ENCODE measurements at regions not wholly inside any gene's neighbourhood (a gene's known extent, or its start where the extent isn't known, plus 50 kb on each side); places are given as distances from the start of the nearest gene placed in this dataset.

GRCh38 chr1:30539884-30540283, 183.5 kb downstream of the MATN1 start:
- H3K36me3 ChIP-seq (ENCODE audit: control insufficient read depth, insufficient read depth, low read length), result no peaks in the 10 kb centered on the region
- Mint-ChIP-seq H3K4me1 (ENCODE audit: low read depth, unreplicated experiment) (no peaks in the 10 kb centered on the region), H3K27ac (ENCODE audit: unreplicated experiment) (no peak overlapping the region), H3K36me3 (ENCODE audit: insufficient read depth, unreplicated experiment) (no peaks in the 10 kb centered on the region), H3K27me3 (ENCODE audit: insufficient read depth, unreplicated experiment) (peaks cover 2% of the 10 kb centered on the region), H3K4me3 (ENCODE audit: unreplicated experiment) (no peak overlapping the region), H3K9me3 (ENCODE audit: unreplicated experiment) (no peaks in the 10 kb centered on the region)
- no peak for DNase-seq
- intact Hi-C loops (cut with micrococcal nuclease; ENCODE audit: unreplicated experiment), result no loop called here
- no peaks in the 10 kb centered on the region for H3K4me1 ChIP-seq
- CTCF ChIA-PET, result no interaction called here
- no peak for TF ChIP-seq CTCF (IDR thresholded peaks at IDR 0.05; ENCODE audit: insufficient read depth in 1 of 2, low read depth in 1 of 2, low read length in 1 of 2, severe bottlenecking in 1 of 2, unreplicated experiment in 1 of 2)
- H3K4me3 ChIP-seq (ENCODE audit: low read depth, low read length), result no peak overlapping the region
- no peaks in the 10 kb centered on the region for H3K27me3 ChIP-seq (replicated peaks; ENCODE audit: control insufficient read depth, insufficient read depth, low read length)
- no TSS peak for BruUV-seq (replicated peaks)
- POLR2A ChIA-PET, result no interaction called here
- H3K9me3 ChIP-seq, result no peaks in the 10 kb centered on the region

DNA sequence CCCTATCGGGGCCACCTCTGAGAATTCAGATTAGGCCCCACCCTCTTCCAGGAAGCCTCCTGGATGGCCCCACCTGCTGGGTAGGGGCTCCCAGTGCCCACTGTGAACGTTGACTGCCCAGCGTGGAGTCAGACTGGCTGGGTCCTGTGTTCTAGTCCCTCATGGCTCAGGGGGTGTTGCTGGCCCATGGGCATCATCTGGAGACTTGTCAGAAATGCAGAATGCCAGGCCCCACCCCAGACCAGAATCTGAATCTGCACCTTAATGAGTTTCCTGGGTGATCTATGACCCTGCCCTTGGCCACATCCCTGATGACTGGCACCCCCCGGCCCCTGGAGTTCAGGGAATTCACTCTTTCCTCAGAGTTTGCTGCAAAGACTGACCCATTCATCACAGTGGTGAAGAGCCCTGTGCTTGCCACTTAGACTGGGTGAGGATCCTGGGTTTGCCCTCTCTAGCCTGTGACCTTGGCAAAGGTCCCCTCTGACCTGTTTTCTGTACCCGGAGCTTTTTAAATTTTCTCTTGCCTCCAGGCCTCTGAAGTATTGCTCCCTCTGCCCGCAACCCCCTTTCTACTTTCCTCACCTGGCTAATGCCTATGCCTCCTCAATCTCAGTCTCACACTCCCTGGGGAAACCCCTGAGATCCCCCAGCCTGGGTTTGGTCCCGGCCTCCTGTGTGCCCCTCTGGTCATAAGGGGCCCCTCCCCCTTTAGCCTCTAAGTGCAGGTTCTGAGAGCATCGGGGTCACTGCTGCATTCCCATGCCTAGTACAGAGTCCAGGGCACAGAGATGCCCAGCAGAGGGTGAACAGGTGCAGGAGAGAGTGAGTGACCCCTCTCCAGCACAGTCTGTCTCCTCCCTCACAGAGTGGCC, 184.2 kb downstream of the MATN1 start:
- CTCF ChIA-PET, result no interaction called here
- peaks cover 2% of the 10 kb centered on the region for H3K27me3 Mint-ChIP-seq (ENCODE audit: insufficient read depth, unreplicated experiment)
- Histone ChIP-seq H3K36me3 (ENCODE audit: control insufficient read depth, insufficient read depth, low read length) (no peaks in the 10 kb centered on the region), H3K4me3 (ENCODE audit: low read depth, low read length) (no peak overlapping the region), H3K9me3 (no peaks in the 10 kb centered on the region), H3K4me1 (no peaks in the 10 kb centered on the region), H3K27me3 (replicated peaks; ENCODE audit: control insufficient read depth, insufficient read depth, low read length) (no peaks in the 10 kb centered on the region)
- POLR2A ChIA-PET, result no interaction called here
- no peaks in the 10 kb centered on the region for H3K36me3 Mint-ChIP-seq (ENCODE audit: insufficient read depth, unreplicated experiment)
- TF ChIP-seq CTCF (IDR thresholded peaks at IDR 0.05; ENCODE audit: insufficient read depth in 1 of 2, low read depth in 1 of 2, low read length in 1 of 2, severe bottlenecking in 1 of 2, unreplicated experiment in 1 of 2), result no peak
- H3K4me3 Mint-ChIP-seq (ENCODE audit: unreplicated experiment), result no peak overlapping the region
- DNase-seq, result no peak
- no peak overlapping the region for H3K27ac Mint-ChIP-seq (ENCODE audit: unreplicated experiment)
- H3K9me3 Mint-ChIP-seq (ENCODE audit: unreplicated experiment), result no peaks in the 10 kb centered on the region
- intact Hi-C loops (cut with micrococcal nuclease; ENCODE audit: unreplicated experiment), result no loop called here
- no TSS peak for BruUV-seq (replicated peaks)
- H3K4me1 Mint-ChIP-seq (ENCODE audit: low read depth, unreplicated experiment), result no peaks in the 10 kb centered on the region

- H3K27me3 ChIP-seq (replicated peaks; ENCODE audit: control insufficient read depth, insufficient read depth, low read length), result no peaks in the 10 kb centered on the region
- CTCF ChIA-PET, result no interaction called here
- no peak overlapping the region for H3K27ac Mint-ChIP-seq (ENCODE audit: unreplicated experiment)
- no peak for TF ChIP-seq CTCF (IDR thresholded peaks at IDR 0.05; ENCODE audit: insufficient read depth in 1 of 2, low read depth in 1 of 2, low read length in 1 of 2, severe bottlenecking in 1 of 2, unreplicated experiment in 1 of 2)
- no peaks in the 10 kb centered on the region for H3K4me1 Mint-ChIP-seq (ENCODE audit: low read depth, unreplicated experiment)
- H3K36me3 Mint-ChIP-seq (ENCODE audit: insufficient read depth, unreplicated experiment), result no peaks in the 10 kb centered on the region
- H3K9me3 ChIP-seq, result no peaks in the 10 kb centered on the region
- no peaks in the 10 kb centered on the region for H3K36me3 ChIP-seq (ENCODE audit: control insufficient read depth, insufficient read depth, low read length)
- no peaks in the 10 kb centered on the region for H3K9me3 Mint-ChIP-seq (ENCODE audit: unreplicated experiment)
- DNase-seq, result no peak
- H3K27me3 Mint-ChIP-seq (ENCODE audit: insufficient read depth, unreplicated experiment), result peaks cover 2% of the 10 kb centered on the region
- BruUV-seq (replicated peaks), result no TSS peak
- POLR2A ChIA-PET, result no interaction called here
- H3K4me3 ChIP-seq (ENCODE audit: low read depth, low read length), result no peak overlapping the region
- intact Hi-C loops (cut with micrococcal nuclease; ENCODE audit: unreplicated experiment), result no loop called here
- H3K4me3 Mint-ChIP-seq (ENCODE audit: unreplicated experiment), result no peak overlapping the region
- no peaks in the 10 kb centered on the region for H3K4me1 ChIP-seq
These were observed 185.0 kb downstream of the MATN1 start for GRCh38 chr1:30538226-30538992.
